OCI-LY1 (cell line): ENCODE measurements at regions not wholly inside any gene's neighbourhood (a gene's known extent, or its start where the extent isn't known, plus 50 kb on each side); places are given as distances from the start of the nearest gene placed in this dataset.
A peak's percentile ranks its signal among the peaks of the same experiment; 100 is the strongest.

Source experiments
- H2AFZ ChIP-seq: fragments of 200-600 bp; sonication (generic), shearing (Covaris generic); 2 replicates; pipeline ENCODE4 v1.6.0; 2014; ENCODE audit warnings: antibody characterized with exemption, mild to moderate bottlenecking, low read length
- H3F3A ChIP-seq: fragments of 200-600 bp; sonication (generic), shearing (Covaris generic); 2 replicates; pipeline ENCODE4 v1.6.0; 2014; ENCODE audit warnings: mild to moderate bottlenecking, antibody characterized with exemption, low read length, moderate library complexity; ENCODE audit not compliant: insufficient read depth
- H3K27ac ChIP-seq: fragments of 200-600 bp; sonication (generic); 2 replicates; pipeline ENCODE4 v1.5.1; 2014; ENCODE audit warnings: low read length, mixed run types, mild to moderate bottlenecking, low read depth; ENCODE audit not compliant: poor library complexity, severe bottlenecking
- H3K27me3 ChIP-seq: fragments of 200-600 bp; sonication (generic); 2 replicates; pipeline ENCODE4 v1.6.0; 2014; ENCODE audit warnings: antibody characterized with exemption, mild to moderate bottlenecking, low read length, moderate library complexity; ENCODE audit not compliant: insufficient read depth
- H3K36me3 ChIP-seq: fragments of 200-600 bp; sonication (generic); 2 replicates; pipeline ENCODE4 v1.6.1; 2014; ENCODE audit warnings: mild to moderate bottlenecking, antibody characterized with exemption, low read length, moderate library complexity, mixed read lengths; ENCODE audit not compliant: insufficient read depth
- H3K4me1 ChIP-seq: fragments of 200-600 bp; sonication (generic); 2 replicates; pipeline ENCODE4 v1.5.1; 2014; ENCODE audit warnings: mild to moderate bottlenecking, low read length, moderate library complexity; ENCODE audit not compliant: insufficient read depth, severe bottlenecking
- H3K4me2 ChIP-seq: fragments of 200-600 bp; sonication (generic), shearing (Covaris generic); 2 replicates; pipeline ENCODE4 v1.6.1; 2014; ENCODE audit warnings: low read length
- H3K4me3 ChIP-seq: fragments of 200-600 bp; sonication (generic); 2 replicates; pipeline ENCODE4 v1.5.1; 2014; ENCODE audit warnings: low read length, low read depth, mild to moderate bottlenecking, mixed read lengths; ENCODE audit not compliant: poor library complexity, severe bottlenecking
- H3K79me2 ChIP-seq: fragments of 200-600 bp; shearing (Covaris generic); 2 replicates; pipeline ENCODE4 v1.6.1; 2016; ENCODE audit warnings: mixed run types, low read length, mixed read lengths; ENCODE audit not compliant: insufficient read depth
- H3K9ac ChIP-seq: fragments of 200-600 bp; sonication (generic), shearing (Covaris generic); 2 replicates; pipeline ENCODE4 v1.6.1; 2014; ENCODE audit warnings: mild to moderate bottlenecking, low read length, mixed read lengths
- H3K9me2 ChIP-seq: fragments of 200-600 bp; sonication (generic), shearing (Covaris generic); 2 replicates; pipeline ENCODE4 v1.6.1; 2014; ENCODE audit warnings: low read depth, mild to moderate bottlenecking, low read length, mixed read lengths
- H3K9me3 ChIP-seq: fragments of 200-600 bp; shearing (Covaris generic); 2 replicates; pipeline ENCODE4 v1.6.1; 2014; ENCODE audit warnings: low read length, mixed read lengths
- H4K20me1 ChIP-seq: fragments of 200-600 bp; sonication (generic), shearing (Covaris generic); 2 replicates; pipeline ENCODE4 v1.6.0; 2016; ENCODE audit warnings: mild to moderate bottlenecking, low read length; ENCODE audit not compliant: insufficient read depth
- EZH2 ChIP-seq: fragments of 200-600 bp; sonication (generic), shearing (Covaris generic); IDR thresholded peaks from 2 replicates; pipeline ENCODE4 v1.8.0; 2017; ENCODE audit warnings: borderline replicate concordance, mixed run types, mild to moderate bottlenecking, antibody characterized with exemption, low read length, moderate library complexity, mixed read lengths
- TF ChIP-seq, protein P1 (sequence below): fragments of 200-600 bp; sonication (generic), shearing (Covaris generic); IDR thresholded peaks from 2 replicates; pipeline ENCODE4 v1.5.1; 2017; ENCODE audit warnings: mild to moderate bottlenecking, antibody characterized with exemption, low read length, moderate library complexity, mixed read lengths

DNA sequence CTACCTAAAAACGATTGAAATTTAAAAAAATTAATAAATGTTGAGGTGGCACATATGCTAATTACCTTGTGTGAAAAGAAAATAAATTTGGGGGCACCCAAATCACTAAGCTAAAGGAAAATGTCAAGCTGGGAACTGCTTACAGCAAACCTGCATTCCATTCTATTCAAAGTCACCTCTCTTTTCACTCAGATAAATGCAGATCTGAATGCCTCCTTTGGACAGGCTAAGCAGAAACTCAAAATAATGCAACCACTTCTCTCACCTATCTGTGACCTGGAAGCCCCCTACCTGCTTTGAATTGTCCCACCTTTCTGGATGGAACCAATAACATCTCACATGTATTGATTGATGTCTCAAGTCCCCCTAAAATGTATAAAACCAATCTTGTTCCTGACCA lies 628.7 kb downstream of the AMY1C start:
- H3K27ac ChIP-seq = no peak overlapping the region
- no peak overlapping the region for H3K4me2 ChIP-seq
- no peak overlapping the region for H3K9ac ChIP-seq
- H3K4me1 ChIP-seq = no peaks in the 10 kb centered on the region
- H3K9me2 ChIP-seq = no peaks in the 10 kb centered on the region
- H3F3A ChIP-seq = no peaks in the 10 kb centered on the region
- TF ChIP-seq, protein P1, sequence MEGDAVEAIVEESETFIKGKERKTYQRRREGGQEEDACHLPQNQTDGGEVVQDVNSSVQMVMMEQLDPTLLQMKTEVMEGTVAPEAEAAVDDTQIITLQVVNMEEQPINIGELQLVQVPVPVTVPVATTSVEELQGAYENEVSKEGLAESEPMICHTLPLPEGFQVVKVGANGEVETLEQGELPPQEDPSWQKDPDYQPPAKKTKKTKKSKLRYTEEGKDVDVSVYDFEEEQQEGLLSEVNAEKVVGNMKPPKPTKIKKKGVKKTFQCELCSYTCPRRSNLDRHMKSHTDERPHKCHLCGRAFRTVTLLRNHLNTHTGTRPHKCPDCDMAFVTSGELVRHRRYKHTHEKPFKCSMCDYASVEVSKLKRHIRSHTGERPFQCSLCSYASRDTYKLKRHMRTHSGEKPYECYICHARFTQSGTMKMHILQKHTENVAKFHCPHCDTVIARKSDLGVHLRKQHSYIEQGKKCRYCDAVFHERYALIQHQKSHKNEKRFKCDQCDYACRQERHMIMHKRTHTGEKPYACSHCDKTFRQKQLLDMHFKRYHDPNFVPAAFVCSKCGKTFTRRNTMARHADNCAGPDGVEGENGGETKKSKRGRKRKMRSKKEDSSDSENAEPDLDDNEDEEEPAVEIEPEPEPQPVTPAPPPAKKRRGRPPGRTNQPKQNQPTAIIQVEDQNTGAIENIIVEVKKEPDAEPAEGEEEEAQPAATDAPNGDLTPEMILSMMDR = no peak
- no peak for TF ChIP-seq EZH2
- H3K4me3 ChIP-seq = no peak overlapping the region
- H3K9me3 ChIP-seq = no peaks in the 10 kb centered on the region
- no peaks in the 10 kb centered on the region for H4K20me1 ChIP-seq
- H3K27me3 ChIP-seq = no peaks in the 10 kb centered on the region
- no peaks in the 10 kb centered on the region for H3K36me3 ChIP-seq
- no peak overlapping the region for H2AFZ ChIP-seq
- H3K79me2 ChIP-seq = no peaks in the 10 kb centered on the region

DNA sequence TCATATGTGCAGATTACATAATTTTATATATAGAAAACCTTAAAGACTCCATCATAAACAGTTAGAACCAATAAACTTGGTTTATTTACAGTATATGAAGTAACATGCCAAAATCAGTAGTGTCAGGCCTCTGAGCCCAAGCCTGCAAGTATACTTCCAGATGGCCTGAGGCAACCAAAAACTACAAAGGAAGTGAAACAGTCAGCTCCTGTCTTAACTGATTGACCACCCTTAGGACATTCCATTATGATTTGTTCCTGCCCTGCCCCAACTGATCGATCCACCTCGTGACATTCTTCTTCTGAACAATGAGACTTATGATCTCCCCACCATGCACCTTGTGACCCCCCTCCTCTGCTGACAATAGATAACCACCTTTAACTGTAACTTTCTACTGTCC lies 630.3 kb downstream of the AMY1C start:
- no peak overlapping the region for H2AFZ ChIP-seq
- no peaks in the 10 kb centered on the region for H4K20me1 ChIP-seq
- H3K4me2 ChIP-seq = no peak overlapping the region
- H3K27me3 ChIP-seq = no peaks in the 10 kb centered on the region
- no peak overlapping the region for H3K27ac ChIP-seq
- no peaks in the 10 kb centered on the region for H3K9me2 ChIP-seq
- H3K36me3 ChIP-seq = no peaks in the 10 kb centered on the region
- H3K4me1 ChIP-seq = no peaks in the 10 kb centered on the region
- H3F3A ChIP-seq = no peaks in the 10 kb centered on the region
- TF ChIP-seq, protein P1 = no peak
- no peak for TF ChIP-seq EZH2
- H3K4me3 ChIP-seq = no peak overlapping the region
- no peaks in the 10 kb centered on the region for H3K79me2 ChIP-seq
- H3K9ac ChIP-seq = no peak overlapping the region
- no peaks in the 10 kb centered on the region for H3K9me3 ChIP-seq

DNA sequence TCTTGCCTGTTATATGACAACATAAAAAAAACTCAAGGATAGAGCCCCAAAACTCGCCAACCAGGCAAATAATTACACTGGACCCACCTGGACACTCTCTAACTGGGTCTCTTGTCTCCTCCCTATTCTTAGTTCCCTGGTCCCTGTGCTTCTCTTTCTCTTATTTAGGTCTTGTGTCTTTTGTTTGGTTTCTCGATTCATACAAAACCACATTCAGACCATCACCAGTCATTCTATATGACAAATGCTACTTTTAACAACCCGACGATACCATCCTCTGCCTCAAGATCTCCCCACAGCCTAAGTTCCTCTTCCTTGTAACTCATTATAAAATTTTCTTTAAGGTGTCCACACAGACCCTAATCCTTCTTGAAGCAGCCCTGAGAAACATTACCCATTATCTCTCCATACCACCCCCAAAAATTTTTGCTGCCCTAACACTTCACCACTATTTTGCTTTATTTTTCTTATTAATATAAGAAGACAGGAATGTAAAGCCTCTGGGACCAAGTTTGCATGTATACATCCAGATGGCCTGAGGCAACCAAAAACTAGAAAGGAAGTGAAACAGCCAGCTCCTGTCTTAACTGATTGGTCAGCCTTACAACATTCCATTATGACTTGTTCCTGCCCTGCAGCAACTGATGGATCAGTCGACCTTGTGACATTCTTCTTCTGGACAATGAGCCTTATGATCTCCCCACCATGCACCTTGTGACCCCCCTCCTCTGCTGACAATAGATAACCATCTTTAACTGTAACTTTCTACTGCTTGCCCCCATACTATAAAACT lies 638.2 kb downstream of the AMY1C start:
- no peak overlapping the region for H3K9ac ChIP-seq

More for the DNA sequence above, 638.2 kb downstream of the AMY1C start:
- H3K9me3 ChIP-seq = no peaks in the 10 kb centered on the region
- H3K27ac ChIP-seq = peak overlapping the region; percentile 73
- no peaks in the 10 kb centered on the region for H3K79me2 ChIP-seq
- H3K36me3 ChIP-seq = no peaks in the 10 kb centered on the region
- H3K4me3 ChIP-seq = no peak overlapping the region
- H3K27me3 ChIP-seq = no peaks in the 10 kb centered on the region
- H3K4me1 ChIP-seq = peaks cover 28% of the 10 kb centered on the region
- no peaks in the 10 kb centered on the region for H4K20me1 ChIP-seq
- H3F3A ChIP-seq = no peaks in the 10 kb centered on the region
- H3K4me2 ChIP-seq = 0 out of 2 replicates have a peak overlapping the region, but pooled peaks have one; percentile 10
- H2AFZ ChIP-seq = no peak overlapping the region
- no peaks in the 10 kb centered on the region for H3K9me2 ChIP-seq
- TF ChIP-seq EZH2 = no peak
- TF ChIP-seq, protein P1 = no peak
